OCI-LY1 (cell line): ENCODE measurements at regions not wholly inside any gene's neighbourhood (a gene's known extent, or its start where the extent isn't known, plus 50 kb on each side); places are given as distances from the start of the nearest gene placed in this dataset.

ENCODE experiments used
- H2AFZ ChIP-seq: fragments of 200-600 bp; sonication (generic), shearing (Covaris generic); 2 replicates; pipeline ENCODE4 v1.6.0; 2014; ENCODE audit warnings: antibody characterized with exemption, mild to moderate bottlenecking, low read length
- H3F3A ChIP-seq: fragments of 200-600 bp; sonication (generic), shearing (Covaris generic); 2 replicates; pipeline ENCODE4 v1.6.0; 2014; ENCODE audit warnings: mild to moderate bottlenecking, antibody characterized with exemption, low read length, moderate library complexity; ENCODE audit not compliant: insufficient read depth
- H3K27ac ChIP-seq: fragments of 200-600 bp; sonication (generic); 2 replicates; pipeline ENCODE4 v1.5.1; 2014; ENCODE audit warnings: low read length, mixed run types, mild to moderate bottlenecking, low read depth; ENCODE audit not compliant: poor library complexity, severe bottlenecking
- H3K27me3 ChIP-seq: fragments of 200-600 bp; sonication (generic); 2 replicates; pipeline ENCODE4 v1.6.0; 2014; ENCODE audit warnings: antibody characterized with exemption, mild to moderate bottlenecking, low read length, moderate library complexity; ENCODE audit not compliant: insufficient read depth
- H3K36me3 ChIP-seq: fragments of 200-600 bp; sonication (generic); 2 replicates; pipeline ENCODE4 v1.6.1; 2014; ENCODE audit warnings: mild to moderate bottlenecking, antibody characterized with exemption, low read length, moderate library complexity, mixed read lengths; ENCODE audit not compliant: insufficient read depth
- H3K4me1 ChIP-seq: fragments of 200-600 bp; sonication (generic); 2 replicates; pipeline ENCODE4 v1.5.1; 2014; ENCODE audit warnings: mild to moderate bottlenecking, low read length, moderate library complexity; ENCODE audit not compliant: insufficient read depth, severe bottlenecking
- H3K4me2 ChIP-seq: fragments of 200-600 bp; sonication (generic), shearing (Covaris generic); 2 replicates; pipeline ENCODE4 v1.6.1; 2014; ENCODE audit warnings: low read length
- H3K4me3 ChIP-seq: fragments of 200-600 bp; sonication (generic); 2 replicates; pipeline ENCODE4 v1.5.1; 2014; ENCODE audit warnings: low read length, low read depth, mild to moderate bottlenecking, mixed read lengths; ENCODE audit not compliant: poor library complexity, severe bottlenecking
- H3K79me2 ChIP-seq: fragments of 200-600 bp; shearing (Covaris generic); 2 replicates; pipeline ENCODE4 v1.6.1; 2016; ENCODE audit warnings: mixed run types, low read length, mixed read lengths; ENCODE audit not compliant: insufficient read depth
- H3K9ac ChIP-seq: fragments of 200-600 bp; sonication (generic), shearing (Covaris generic); 2 replicates; pipeline ENCODE4 v1.6.1; 2014; ENCODE audit warnings: mild to moderate bottlenecking, low read length, mixed read lengths
- H3K9me2 ChIP-seq: fragments of 200-600 bp; sonication (generic), shearing (Covaris generic); 2 replicates; pipeline ENCODE4 v1.6.1; 2014; ENCODE audit warnings: low read depth, mild to moderate bottlenecking, low read length, mixed read lengths
- H3K9me3 ChIP-seq: fragments of 200-600 bp; shearing (Covaris generic); 2 replicates; pipeline ENCODE4 v1.6.1; 2014; ENCODE audit warnings: low read length, mixed read lengths
- H4K20me1 ChIP-seq: fragments of 200-600 bp; sonication (generic), shearing (Covaris generic); 2 replicates; pipeline ENCODE4 v1.6.0; 2016; ENCODE audit warnings: mild to moderate bottlenecking, low read length; ENCODE audit not compliant: insufficient read depth
- EZH2 ChIP-seq: fragments of 200-600 bp; sonication (generic), shearing (Covaris generic); IDR thresholded peaks from 2 replicates; pipeline ENCODE4 v1.8.0; 2017; ENCODE audit warnings: borderline replicate concordance, mixed run types, mild to moderate bottlenecking, antibody characterized with exemption, low read length, moderate library complexity, mixed read lengths
- TF ChIP-seq, protein P1 (sequence below): fragments of 200-600 bp; sonication (generic), shearing (Covaris generic); IDR thresholded peaks from 2 replicates; pipeline ENCODE4 v1.5.1; 2017; ENCODE audit warnings: mild to moderate bottlenecking, antibody characterized with exemption, low read length, moderate library complexity, mixed read lengths

- no peak for TF ChIP-seq EZH2
- TF ChIP-seq, protein P1, sequence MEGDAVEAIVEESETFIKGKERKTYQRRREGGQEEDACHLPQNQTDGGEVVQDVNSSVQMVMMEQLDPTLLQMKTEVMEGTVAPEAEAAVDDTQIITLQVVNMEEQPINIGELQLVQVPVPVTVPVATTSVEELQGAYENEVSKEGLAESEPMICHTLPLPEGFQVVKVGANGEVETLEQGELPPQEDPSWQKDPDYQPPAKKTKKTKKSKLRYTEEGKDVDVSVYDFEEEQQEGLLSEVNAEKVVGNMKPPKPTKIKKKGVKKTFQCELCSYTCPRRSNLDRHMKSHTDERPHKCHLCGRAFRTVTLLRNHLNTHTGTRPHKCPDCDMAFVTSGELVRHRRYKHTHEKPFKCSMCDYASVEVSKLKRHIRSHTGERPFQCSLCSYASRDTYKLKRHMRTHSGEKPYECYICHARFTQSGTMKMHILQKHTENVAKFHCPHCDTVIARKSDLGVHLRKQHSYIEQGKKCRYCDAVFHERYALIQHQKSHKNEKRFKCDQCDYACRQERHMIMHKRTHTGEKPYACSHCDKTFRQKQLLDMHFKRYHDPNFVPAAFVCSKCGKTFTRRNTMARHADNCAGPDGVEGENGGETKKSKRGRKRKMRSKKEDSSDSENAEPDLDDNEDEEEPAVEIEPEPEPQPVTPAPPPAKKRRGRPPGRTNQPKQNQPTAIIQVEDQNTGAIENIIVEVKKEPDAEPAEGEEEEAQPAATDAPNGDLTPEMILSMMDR = no peak
- H3K36me3 ChIP-seq = no peaks in the 10 kb centered on the region
- no peak overlapping the region for H3K4me2 ChIP-seq
- H3K27ac ChIP-seq = no peak overlapping the region
- H3K9ac ChIP-seq = no peak overlapping the region
- no peaks in the 10 kb centered on the region for H3K4me1 ChIP-seq
- H3K79me2 ChIP-seq = no peaks in the 10 kb centered on the region
- H3K4me3 ChIP-seq = no peak overlapping the region
- H3K9me2 ChIP-seq = no peaks in the 10 kb centered on the region
- no peaks in the 10 kb centered on the region for H4K20me1 ChIP-seq
- no peaks in the 10 kb centered on the region for H3F3A ChIP-seq
- H3K9me3 ChIP-seq = no peaks in the 10 kb centered on the region
- H2AFZ ChIP-seq = no peak overlapping the region
- no peaks in the 10 kb centered on the region; the same call in 1 of the 2 replicates for H3K27me3 ChIP-seq
Measured at GRCh38 chr6:1522779-1523178, 86.9 kb upstream of the FOXC1 start.

DNA sequence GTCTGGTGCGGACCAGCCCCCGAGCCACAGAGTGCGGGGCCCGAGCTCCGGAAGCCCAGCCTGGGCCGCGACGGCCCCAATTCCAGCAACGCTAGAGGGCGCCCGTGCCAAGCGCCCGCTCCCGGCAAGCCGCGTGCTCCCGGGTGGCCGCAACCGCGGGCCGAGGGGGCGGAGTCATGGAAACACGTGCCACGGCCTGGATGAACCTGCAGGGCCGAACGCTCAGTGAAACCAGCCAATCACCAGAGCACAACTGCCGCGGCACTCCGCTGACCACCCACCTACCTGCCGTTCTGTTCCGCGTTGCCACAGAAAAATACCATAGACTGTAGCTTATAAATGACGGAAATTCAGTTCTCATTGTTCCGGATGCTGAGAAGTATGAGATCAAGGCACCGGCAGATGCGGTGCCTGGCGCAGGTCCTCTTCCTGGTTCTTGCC, 85.7 kb upstream of the FOXC1 start:
- H3K27me3 ChIP-seq = no peaks in the 10 kb centered on the region; the same call in 1 of the 2 replicates
- H3K9me3 ChIP-seq = no peaks in the 10 kb centered on the region
- H3K27ac ChIP-seq = no peak overlapping the region
- no peak overlapping the region for H2AFZ ChIP-seq
- H3K9me2 ChIP-seq = no peaks in the 10 kb centered on the region
- H3K36me3 ChIP-seq = no peaks in the 10 kb centered on the region
- TF ChIP-seq, protein P1 = no peak
- TF ChIP-seq EZH2 = no peak
- H4K20me1 ChIP-seq = no peaks in the 10 kb centered on the region
- H3K9ac ChIP-seq = no peak overlapping the region
- no peak overlapping the region for H3K4me3 ChIP-seq
- H3K79me2 ChIP-seq = no peaks in the 10 kb centered on the region
- H3K4me1 ChIP-seq = no peaks in the 10 kb centered on the region
- H3K4me2 ChIP-seq = no peak overlapping the region
- H3F3A ChIP-seq = no peaks in the 10 kb centered on the region

GRCh38 chr6:1525364-1526038, 84.2 kb upstream of the FOXC1 start:
- no peaks in the 10 kb centered on the region; the same call in 1 of the 2 replicates for H3K27me3 ChIP-seq
- no peaks in the 10 kb centered on the region for H3K4me1 ChIP-seq
- no peak overlapping the region for H3K4me2 ChIP-seq
- H3K9me3 ChIP-seq = no peaks in the 10 kb centered on the region
- no peak overlapping the region for H3K9ac ChIP-seq
- no peak overlapping the region for H2AFZ ChIP-seq
- no peaks in the 10 kb centered on the region for H3K9me2 ChIP-seq
- no peaks in the 10 kb centered on the region for H4K20me1 ChIP-seq
- H3K4me3 ChIP-seq = no peak overlapping the region
- H3K79me2 ChIP-seq = no peaks in the 10 kb centered on the region
- no peaks in the 10 kb centered on the region for H3F3A ChIP-seq
- no peak overlapping the region for H3K27ac ChIP-seq
- no peaks in the 10 kb centered on the region for H3K36me3 ChIP-seq
- TF ChIP-seq, protein P1 = no peak
- TF ChIP-seq EZH2 = no peak
